ENCODE measurements at regions not wholly inside any gene's neighbourhood (a gene's known extent, or its start where the extent isn't known, plus 50 kb on each side); places are given as distances from the start of the nearest gene placed in this dataset.

DNA sequence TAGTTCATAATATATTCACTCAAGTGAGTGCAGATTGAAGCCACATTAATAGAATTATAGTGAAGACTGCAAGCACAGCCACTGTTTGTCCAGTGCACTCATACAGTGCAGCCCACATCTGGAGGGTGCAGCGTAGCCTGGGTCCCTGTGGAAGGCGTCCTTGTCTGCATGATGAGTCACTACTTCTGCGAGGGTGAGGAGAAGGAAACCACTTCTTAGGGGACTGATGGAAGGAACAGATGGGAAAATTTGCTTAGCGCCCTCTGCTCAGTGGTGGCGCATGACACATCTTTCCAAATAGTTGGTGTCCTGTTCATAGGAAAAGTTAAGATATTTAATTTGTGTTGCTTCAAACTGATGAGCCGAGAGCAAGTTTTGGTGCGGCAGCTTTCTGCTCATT lies 330.4 kb upstream of the SMIM21 start:
- TF ChIP-seq, protein P1, sequence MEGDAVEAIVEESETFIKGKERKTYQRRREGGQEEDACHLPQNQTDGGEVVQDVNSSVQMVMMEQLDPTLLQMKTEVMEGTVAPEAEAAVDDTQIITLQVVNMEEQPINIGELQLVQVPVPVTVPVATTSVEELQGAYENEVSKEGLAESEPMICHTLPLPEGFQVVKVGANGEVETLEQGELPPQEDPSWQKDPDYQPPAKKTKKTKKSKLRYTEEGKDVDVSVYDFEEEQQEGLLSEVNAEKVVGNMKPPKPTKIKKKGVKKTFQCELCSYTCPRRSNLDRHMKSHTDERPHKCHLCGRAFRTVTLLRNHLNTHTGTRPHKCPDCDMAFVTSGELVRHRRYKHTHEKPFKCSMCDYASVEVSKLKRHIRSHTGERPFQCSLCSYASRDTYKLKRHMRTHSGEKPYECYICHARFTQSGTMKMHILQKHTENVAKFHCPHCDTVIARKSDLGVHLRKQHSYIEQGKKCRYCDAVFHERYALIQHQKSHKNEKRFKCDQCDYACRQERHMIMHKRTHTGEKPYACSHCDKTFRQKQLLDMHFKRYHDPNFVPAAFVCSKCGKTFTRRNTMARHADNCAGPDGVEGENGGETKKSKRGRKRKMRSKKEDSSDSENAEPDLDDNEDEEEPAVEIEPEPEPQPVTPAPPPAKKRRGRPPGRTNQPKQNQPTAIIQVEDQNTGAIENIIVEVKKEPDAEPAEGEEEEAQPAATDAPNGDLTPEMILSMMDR (conservative IDR thresholded peaks at IDR 0.05; ENCODE audit: low read depth, low read length), result no peak
- no peak overlapping the region for H3K4me3 ChIP-seq (ENCODE audit: low read length)
- no peak for DNase-seq (ENCODE audit: low read depth)

DNA sequence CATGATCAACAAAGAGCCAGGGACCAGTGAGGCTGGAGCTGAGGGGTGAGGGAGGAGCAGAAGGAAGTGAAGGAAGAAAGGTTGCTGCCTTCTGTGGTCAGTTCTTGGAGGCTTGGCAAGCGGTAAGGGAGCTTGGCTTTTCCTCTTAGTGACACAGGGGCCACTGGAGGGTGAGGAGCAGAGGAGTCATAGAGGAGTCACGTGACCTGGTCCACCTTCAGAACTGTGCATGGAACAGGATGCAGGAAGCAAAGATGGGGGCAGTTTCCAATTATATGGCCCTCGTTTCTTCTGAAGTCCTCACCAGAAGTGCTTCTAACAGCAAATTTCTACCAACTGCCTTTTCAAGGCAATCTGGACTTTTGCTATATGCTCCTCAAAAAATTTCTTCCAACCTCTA lies 326.9 kb upstream of the SMIM21 start:
- no peak for DNase-seq (ENCODE audit: low read depth)
- TF ChIP-seq, protein P1 (conservative IDR thresholded peaks at IDR 0.05; ENCODE audit: low read depth, low read length), result no peak
- no peak overlapping the region for H3K4me3 ChIP-seq (ENCODE audit: low read length)

DNA sequence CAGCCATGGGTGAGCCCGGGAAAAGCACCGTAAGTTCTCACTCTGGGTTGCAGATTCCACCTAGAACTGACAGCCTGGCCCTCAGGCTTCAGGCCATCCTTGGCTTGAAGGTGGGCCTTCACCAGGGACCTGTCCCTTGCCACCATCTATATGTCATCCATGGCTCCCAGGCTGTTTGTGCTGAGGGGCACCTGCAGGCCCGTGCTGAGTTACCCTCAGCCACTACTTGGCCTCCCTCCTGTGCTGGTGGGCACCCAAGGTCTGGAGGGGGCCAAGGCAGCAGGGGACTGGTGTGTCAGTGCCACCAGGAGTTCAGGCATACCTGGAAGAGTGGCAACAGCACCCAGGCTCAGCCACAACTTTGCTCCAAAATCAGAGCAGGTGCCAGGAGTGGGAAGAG lies 326.2 kb upstream of the SMIM21 start:
- DNase-seq (ENCODE audit: low read depth), result no peak
- H3K4me3 ChIP-seq (ENCODE audit: low read length), result no peak overlapping the region
- TF ChIP-seq, protein P1 (conservative IDR thresholded peaks at IDR 0.05; ENCODE audit: low read depth, low read length), result no peak

DNA sequence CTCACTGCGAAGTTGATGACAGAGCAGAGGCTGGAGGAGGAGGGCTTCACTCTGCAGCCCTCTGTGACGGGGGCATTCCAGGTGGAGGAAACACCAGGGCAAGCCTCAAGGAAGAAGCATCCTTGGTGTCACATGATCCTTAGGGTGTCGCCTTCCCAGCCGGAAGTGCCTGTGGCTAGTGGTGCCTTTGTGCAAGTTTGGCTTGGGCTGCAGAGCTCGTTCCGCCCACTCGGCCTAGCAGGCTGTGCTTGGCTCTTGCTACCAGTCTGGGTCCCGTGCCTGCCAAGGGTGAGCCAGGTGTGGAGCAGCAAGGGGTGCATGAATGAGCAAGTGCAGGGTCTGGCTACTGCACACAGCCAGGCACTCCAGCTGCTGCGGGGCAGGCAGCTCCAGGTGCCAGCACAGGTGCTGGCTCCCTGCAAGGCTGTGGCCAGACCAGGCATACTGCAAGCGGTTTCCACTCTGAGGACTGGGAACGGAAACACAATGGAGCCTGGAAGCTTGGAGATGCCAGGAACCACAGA lies 325.3 kb upstream of the SMIM21 start:
- DNase-seq (ENCODE audit: low read depth), result no peak
- no peak overlapping the region for H3K4me3 ChIP-seq (ENCODE audit: low read length)

DNA sequence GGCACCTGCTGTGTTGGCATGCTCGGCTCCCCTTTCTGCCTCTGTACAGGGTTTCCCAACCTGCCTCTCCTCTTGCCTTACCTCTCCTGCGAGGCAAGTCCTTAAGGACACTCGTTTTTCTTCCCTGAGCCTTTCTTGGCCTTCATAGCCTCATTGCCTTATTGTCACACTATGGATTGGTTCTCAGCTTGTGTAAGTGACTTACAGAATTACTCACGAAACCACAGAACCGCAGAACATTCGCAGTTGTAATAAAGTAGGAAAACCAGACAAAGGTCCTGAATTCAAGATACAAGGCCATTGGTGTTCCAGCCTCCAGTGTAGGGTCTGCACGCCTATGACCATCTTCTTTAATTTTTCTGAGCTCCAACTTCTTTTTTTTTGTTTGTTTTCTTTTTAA lies 317.6 kb upstream of the SMIM21 start:
- DNase-seq (ENCODE audit: low read depth), result no peak
- TF ChIP-seq, protein P1 (conservative IDR thresholded peaks at IDR 0.05; ENCODE audit: low read depth, low read length), result no peak
- no peak overlapping the region for H3K4me3 ChIP-seq (ENCODE audit: low read length)

More for the DNA sequence above, 325.3 kb upstream of the SMIM21 start:
- TF ChIP-seq, protein P1 (conservative IDR thresholded peaks at IDR 0.05; ENCODE audit: low read depth, low read length), result no peak

DNA sequence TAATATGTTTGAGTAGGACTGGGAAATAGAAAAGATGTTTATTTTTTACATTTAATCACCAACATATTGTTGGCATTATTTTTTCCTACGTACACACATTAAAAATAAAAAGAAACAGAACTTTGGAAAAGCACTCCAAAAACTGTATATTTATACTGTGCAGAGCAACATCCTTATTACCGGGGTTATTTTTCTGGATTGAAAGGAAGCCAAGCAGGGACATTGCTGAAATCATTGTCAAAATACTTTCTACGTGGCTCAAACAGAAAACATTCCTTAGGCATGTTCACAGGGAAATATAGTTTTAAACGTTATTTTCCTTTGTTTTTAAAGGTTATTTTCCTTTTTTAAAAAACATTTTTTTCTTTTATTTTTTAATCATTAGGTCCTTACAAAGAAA lies 315.0 kb upstream of the SMIM21 start:
- TF ChIP-seq, protein P1 (conservative IDR thresholded peaks at IDR 0.05; ENCODE audit: low read depth, low read length), result no peak
- H3K4me3 ChIP-seq (ENCODE audit: low read length), result no peak overlapping the region
- no peak for DNase-seq (ENCODE audit: low read depth)

DNA sequence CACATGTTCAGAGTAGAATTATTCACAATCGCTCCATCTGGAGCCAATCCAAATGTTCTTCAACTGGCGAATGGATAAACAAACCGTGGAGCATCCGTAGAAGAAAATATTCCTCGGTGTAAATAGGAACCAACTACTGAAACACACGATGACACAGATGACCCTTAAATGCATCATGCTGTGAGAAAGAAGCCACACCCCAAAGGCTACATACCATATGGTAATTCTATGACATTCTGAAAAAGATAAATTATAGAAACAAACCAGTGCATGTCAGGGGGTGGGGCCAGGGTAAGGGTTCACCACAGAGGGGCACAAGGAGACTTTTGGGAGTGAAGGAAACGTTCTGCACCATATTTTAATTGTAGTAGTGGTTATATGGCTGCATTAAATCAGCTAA lies 312.2 kb upstream of the SMIM21 start:
- no peak overlapping the region for H3K4me3 ChIP-seq (ENCODE audit: low read length)
- TF ChIP-seq, protein P1 (conservative IDR thresholded peaks at IDR 0.05; ENCODE audit: low read depth, low read length), result no peak
- no peak for DNase-seq (ENCODE audit: low read depth)

Measured in retinal pigment epithelial cell (primary cell).